ENCODE measurements at regions not wholly inside any gene's neighbourhood (a gene's known extent, or its start where the extent isn't known, plus 50 kb on each side); places are given as distances from the start of the nearest gene placed in this dataset.

GRCh38 chr20:23211164-23211563, 125.0 kb upstream of the CD93 start:
- H3K4me2 ChIP-seq (ENCODE audit: insufficient read depth, low read length), result no peak overlapping the region
- ChIA-PET CTCF (interaction anchor here (0.6 to 2.2 kb wide), 5 partner anchors 13 to 519 kb away, joined by 4 to 6 read pairs (median 5); no protein-coding TSS in a partner anchor), POLR2A (no interaction called here)
- dilution Hi-C loops (cut with MboI; ENCODE audit: extremely low pct_ligation_motif_present, low sequenced_read_pairs) (no loop called here), intact Hi-C loops (cut with micrococcal nuclease) (no loop called here)
- H4K20me1 ChIP-seq (replicated peaks; ENCODE audit: control insufficient read depth, extremely low read depth, insufficient read depth, low read length), result no peaks in the 10 kb centered on the region
- H3K9ac ChIP-seq (replicated peaks; ENCODE audit: extremely low read depth, insufficient read depth, low read length), result no peak overlapping the region
- no peak overlapping the region for H3K4me3 ChIP-seq (replicated peaks in 1 of 3; ENCODE audit: insufficient read depth in 1 of 3, low read depth in 1 of 3, low read length in 3 of 3)
- TF ChIP-seq MYC (IDR thresholded peaks at IDR 0.05; ENCODE audit: low read depth, low read length) (no peak), JUN (IDR thresholded peaks at IDR 0.05; ENCODE audit: borderline replicate concordance, insufficient read depth, insufficient read length, low read depth) (no peak), FOS (IDR thresholded peaks at IDR 0.05; ENCODE audit: borderline replicate concordance, insufficient read depth, low read length) (no peak), GATA2 (IDR thresholded peaks at IDR 0.05; ENCODE audit: insufficient read depth, insufficient read length, low read depth, low read length) (no peak), POLR2AphosphoS5 (IDR thresholded peaks at IDR 0.05; ENCODE audit: insufficient read depth, low read depth, low read length) (no peak)
- no TSS peak for BruUV-seq (replicated peaks)
- no peaks in the 10 kb centered on the region for H3K9me3 ChIP-seq (replicated peaks; ENCODE audit: control insufficient read depth, insufficient read depth, low read length)
- H3K27ac ChIP-seq (ENCODE audit: insufficient read depth, low read depth, low read length), result no peak overlapping the region
- no peak overlapping the region for H2AFZ ChIP-seq (ENCODE audit: low read depth, low read length)
- FAIRE-seq (no peak), DNase-seq (ENCODE audit: low read depth, low spot score) (no peak)
- H3K79me2 ChIP-seq (ENCODE audit: control insufficient read depth, insufficient read depth, low read length), result no peaks in the 10 kb centered on the region
- peaks cover 0 to 6% of the 10 kb centered on the region in 2 experiments for H3K27me3 ChIP-seq (ENCODE audit: control insufficient read depth in 2 of 2, insufficient read depth in 2 of 2, low read length in 2 of 2)
- H3K36me3 ChIP-seq (ENCODE audit: control insufficient read depth in 2 of 2, extremely low read depth in 1 of 2, insufficient read depth in 2 of 2, low read length in 2 of 2), result no peaks in the 10 kb centered on the region
- H3K9me1 ChIP-seq (replicated peaks; ENCODE audit: control insufficient read depth, extremely low read depth, insufficient read depth, low read length), result no peaks in the 10 kb centered on the region
- no peaks in the 10 kb centered on the region for H3K4me1 ChIP-seq (ENCODE audit: control insufficient read depth, extremely low read depth, insufficient read depth, low read length)

DNA sequence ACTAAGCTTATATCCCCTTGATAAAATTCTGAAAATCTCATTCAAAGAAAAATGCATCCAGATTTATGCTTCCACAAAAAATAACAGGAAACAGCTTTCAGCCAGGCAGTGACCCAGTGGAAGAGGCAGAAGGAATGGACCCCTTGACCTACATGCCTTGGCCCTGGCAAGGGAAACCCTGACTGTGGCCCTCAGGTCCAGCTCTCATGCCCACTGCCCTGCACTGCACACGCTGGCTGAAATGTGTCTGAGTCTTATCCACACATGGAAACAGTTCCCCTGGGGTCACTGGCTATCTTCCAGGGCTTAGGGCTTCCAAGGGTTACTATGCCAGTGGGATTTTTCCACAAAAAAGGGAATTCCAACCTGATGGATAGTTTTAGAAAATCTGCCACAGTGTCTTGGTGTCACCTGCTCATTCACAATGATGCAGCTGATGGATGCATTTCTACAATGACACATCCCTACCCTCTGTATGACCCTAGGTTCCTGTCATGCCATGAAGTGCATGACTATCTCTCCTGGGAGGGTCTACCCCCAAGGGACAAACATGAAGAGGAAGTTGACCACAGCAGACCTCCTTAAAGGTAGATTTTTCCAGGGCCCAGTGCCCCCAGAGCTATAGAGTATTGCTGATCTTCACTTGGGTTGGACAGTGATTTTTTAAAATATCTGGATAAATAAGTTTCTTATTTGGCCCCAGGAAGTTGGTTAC, 121.9 kb upstream of the CD93 start:
- TF ChIP-seq, protein P1, sequence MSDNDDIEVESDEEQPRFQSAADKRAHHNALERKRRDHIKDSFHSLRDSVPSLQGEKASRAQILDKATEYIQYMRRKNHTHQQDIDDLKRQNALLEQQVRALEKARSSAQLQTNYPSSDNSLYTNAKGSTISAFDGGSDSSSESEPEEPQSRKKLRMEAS (IDR thresholded peaks at IDR 0.05; ENCODE audit: insufficient read depth, insufficient read length), result no peak
- TF ChIP-seq JUN (IDR thresholded peaks at IDR 0.05; ENCODE audit: borderline replicate concordance, insufficient read depth, insufficient read length, low read depth) (no peak), EZH2 (IDR thresholded peaks at IDR 0.05; ENCODE audit: borderline replicate concordance, low read depth, low read length, severe bottlenecking) (no peak), POLR2AphosphoS5 (IDR thresholded peaks at IDR 0.05; ENCODE audit: insufficient read depth, low read depth, low read length) (no peak), POLR2A (IDR thresholded peaks at IDR 0.05; ENCODE audit: low read depth, low read length) (no peak), GATA2 (IDR thresholded peaks at IDR 0.05; ENCODE audit: insufficient read depth, insufficient read length, low read depth, low read length) (no peak), FOS (IDR thresholded peaks at IDR 0.05; ENCODE audit: borderline replicate concordance, insufficient read depth, low read length) (no peak), MYC (IDR thresholded peaks at IDR 0.05; ENCODE audit: low read depth, low read length) (no peak)
- TF ChIP-seq, protein P2, sequence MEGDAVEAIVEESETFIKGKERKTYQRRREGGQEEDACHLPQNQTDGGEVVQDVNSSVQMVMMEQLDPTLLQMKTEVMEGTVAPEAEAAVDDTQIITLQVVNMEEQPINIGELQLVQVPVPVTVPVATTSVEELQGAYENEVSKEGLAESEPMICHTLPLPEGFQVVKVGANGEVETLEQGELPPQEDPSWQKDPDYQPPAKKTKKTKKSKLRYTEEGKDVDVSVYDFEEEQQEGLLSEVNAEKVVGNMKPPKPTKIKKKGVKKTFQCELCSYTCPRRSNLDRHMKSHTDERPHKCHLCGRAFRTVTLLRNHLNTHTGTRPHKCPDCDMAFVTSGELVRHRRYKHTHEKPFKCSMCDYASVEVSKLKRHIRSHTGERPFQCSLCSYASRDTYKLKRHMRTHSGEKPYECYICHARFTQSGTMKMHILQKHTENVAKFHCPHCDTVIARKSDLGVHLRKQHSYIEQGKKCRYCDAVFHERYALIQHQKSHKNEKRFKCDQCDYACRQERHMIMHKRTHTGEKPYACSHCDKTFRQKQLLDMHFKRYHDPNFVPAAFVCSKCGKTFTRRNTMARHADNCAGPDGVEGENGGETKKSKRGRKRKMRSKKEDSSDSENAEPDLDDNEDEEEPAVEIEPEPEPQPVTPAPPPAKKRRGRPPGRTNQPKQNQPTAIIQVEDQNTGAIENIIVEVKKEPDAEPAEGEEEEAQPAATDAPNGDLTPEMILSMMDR (IDR thresholded peaks at IDR 0.05; ENCODE audit: extremely low read depth in 1 of 2, insufficient read depth in 1 of 2, low read depth in 1 of 2, low read length in 2 of 2), result no peak
- Histone ChIP-seq H4K20me1 (replicated peaks; ENCODE audit: control insufficient read depth, extremely low read depth, insufficient read depth, low read length) (no peaks in the 10 kb centered on the region), H3K4me1 (ENCODE audit: control insufficient read depth, extremely low read depth, insufficient read depth, low read length) (no peaks in the 10 kb centered on the region), H3K9ac (replicated peaks; ENCODE audit: extremely low read depth, insufficient read depth, low read length) (no peak overlapping the region), H3K79me2 (ENCODE audit: control insufficient read depth, insufficient read depth, low read length) (no peaks in the 10 kb centered on the region), H3K9me3 (replicated peaks; ENCODE audit: control insufficient read depth, insufficient read depth, low read length) (no peaks in the 10 kb centered on the region), H3K9me1 (replicated peaks; ENCODE audit: control insufficient read depth, extremely low read depth, insufficient read depth, low read length) (no peaks in the 10 kb centered on the region), H3K4me3 (replicated peaks in 1 of 3; ENCODE audit: insufficient read depth in 1 of 3, low read depth in 1 of 3, low read length in 3 of 3) (no peak overlapping the region), H3K36me3 (ENCODE audit: control insufficient read depth in 2 of 2, extremely low read depth in 1 of 2, insufficient read depth in 2 of 2, low read length in 2 of 2) (no peaks in the 10 kb centered on the region), H3K4me2 (ENCODE audit: insufficient read depth, low read length) (no peak overlapping the region), H3K27ac (ENCODE audit: insufficient read depth, low read depth, low read length) (no peak overlapping the region), H2AFZ (ENCODE audit: low read depth, low read length) (no peak overlapping the region), H3K27me3 (ENCODE audit: control insufficient read depth in 2 of 2, insufficient read depth in 2 of 2, low read length in 2 of 2) (peaks cover 0 to 6% of the 10 kb centered on the region in 2 experiments)
- POLR2A ChIA-PET, result no interaction called here
- intact Hi-C loops (cut with micrococcal nuclease), result no loop called here
- dilution Hi-C loops (cut with MboI; ENCODE audit: extremely low pct_ligation_motif_present, low sequenced_read_pairs), result no loop called here
- BruUV-seq (replicated peaks), result no TSS peak
- peak; percentile 59 for DNase-seq (ENCODE audit: low read depth, low spot score)
- CTCF ChIA-PET, result interaction anchor here (1.0 to 1.9 kb wide), 6 partner anchors 27 to 157 kb away, joined by 3 to 6 read pairs (median 4); no protein-coding TSS in a partner anchor
- FAIRE-seq, result no peak

Data from endothelial cell of umbilical vein (primary cell).